ENCODE measurements at regions not wholly inside any gene's neighbourhood (a gene's known extent, or its start where the extent isn't known, plus 50 kb on each side); places are given as distances from the start of the nearest gene placed in this dataset.

DNA sequence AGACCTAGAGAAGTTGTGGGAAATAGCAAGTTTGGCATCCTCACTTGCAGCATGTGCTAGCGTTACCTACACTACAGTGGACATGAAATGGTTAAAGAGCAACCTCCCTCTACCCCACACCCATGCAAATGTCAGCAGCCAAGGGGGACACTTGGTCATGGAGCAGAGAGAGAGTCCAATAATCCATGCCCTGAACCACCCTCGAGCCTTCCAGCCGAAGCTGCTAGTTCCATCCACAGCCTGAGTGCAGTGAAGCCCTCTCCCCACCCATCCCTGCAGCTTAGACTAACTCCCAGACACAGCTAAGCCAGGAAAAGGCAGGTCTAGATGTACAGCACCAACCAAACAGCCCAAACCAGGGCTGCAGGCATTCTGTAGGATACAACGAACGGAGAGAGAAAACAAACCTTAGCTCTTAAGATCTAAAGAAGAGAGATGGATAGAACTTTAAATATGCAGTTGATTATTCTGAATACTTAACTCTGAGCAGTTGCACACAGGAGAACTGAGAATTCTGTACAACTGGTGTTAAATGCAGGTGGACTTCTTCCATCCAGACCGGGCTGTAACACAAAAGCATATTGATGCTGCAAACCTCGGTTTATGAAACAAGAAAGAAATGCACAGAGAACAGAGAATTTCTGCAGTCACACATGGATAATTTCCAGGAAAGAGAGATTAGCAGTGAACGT is 93.8 kb downstream of the SALL1 start:
- TF ChIP-seq CTCF (IDR thresholded peaks at IDR 0.05), result no peak
- TF ChIP-seq POLR2A (IDR thresholded peaks at IDR 0.05), result no peak
